ENCODE measurements at regions not wholly inside any gene's neighbourhood (a gene's known extent, or its start where the extent isn't known, plus 50 kb on each side); places are given as distances from the start of the nearest gene placed in this dataset.

DNA sequence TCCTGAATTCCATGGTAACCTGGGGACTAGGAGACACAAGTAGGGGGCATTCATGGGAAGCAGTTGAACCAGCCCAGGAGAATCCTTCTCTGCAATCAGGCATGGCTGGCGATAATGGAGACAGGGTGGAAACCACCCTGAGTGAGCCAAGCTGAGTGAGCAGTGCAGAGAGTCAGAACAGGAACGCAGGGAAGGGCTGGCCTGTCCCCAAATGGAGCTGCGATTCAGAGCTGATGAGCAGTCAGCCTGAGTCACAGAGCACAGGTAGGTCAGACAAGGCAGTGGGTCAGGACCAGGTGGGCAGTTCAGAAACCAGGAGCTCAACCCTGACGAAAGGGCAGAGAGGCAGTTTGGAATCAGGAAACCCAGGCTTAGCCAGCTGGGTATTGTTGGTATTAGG, 129.0 kb downstream of the BTC start:
- Histone ChIP-seq H3K4me1 (ENCODE audit: insufficient read depth, low read length, poor library complexity, severe bottlenecking) (no peaks in the 10 kb centered on the region), H3K9ac (ENCODE audit: low read depth, low read length, poor library complexity, severe bottlenecking) (no peak overlapping the region), H3K27me3 (ENCODE audit: insufficient read depth, low read length, poor library complexity, severe bottlenecking) (no peaks in the 10 kb centered on the region)

DNA sequence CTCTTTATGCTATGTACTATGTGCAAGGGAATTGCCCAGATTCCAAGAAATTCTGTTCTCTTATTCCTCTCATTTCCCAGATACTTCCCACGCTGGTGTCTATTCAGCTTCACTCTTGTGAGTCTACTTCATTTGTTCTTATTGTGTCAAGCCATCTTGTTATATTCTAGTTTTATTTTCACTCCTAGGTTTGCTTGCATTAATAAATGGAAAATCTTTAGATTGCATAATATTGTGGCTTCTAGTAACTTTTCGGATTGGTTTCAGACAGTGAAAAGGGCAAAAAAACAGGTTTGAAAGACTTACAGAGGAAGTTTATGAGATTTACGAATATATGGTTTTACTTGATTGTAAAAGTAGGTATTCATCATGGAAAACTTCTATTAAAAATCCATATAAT, 128.4 kb downstream of the BTC start:
- TF ChIP-seq, protein P1, sequence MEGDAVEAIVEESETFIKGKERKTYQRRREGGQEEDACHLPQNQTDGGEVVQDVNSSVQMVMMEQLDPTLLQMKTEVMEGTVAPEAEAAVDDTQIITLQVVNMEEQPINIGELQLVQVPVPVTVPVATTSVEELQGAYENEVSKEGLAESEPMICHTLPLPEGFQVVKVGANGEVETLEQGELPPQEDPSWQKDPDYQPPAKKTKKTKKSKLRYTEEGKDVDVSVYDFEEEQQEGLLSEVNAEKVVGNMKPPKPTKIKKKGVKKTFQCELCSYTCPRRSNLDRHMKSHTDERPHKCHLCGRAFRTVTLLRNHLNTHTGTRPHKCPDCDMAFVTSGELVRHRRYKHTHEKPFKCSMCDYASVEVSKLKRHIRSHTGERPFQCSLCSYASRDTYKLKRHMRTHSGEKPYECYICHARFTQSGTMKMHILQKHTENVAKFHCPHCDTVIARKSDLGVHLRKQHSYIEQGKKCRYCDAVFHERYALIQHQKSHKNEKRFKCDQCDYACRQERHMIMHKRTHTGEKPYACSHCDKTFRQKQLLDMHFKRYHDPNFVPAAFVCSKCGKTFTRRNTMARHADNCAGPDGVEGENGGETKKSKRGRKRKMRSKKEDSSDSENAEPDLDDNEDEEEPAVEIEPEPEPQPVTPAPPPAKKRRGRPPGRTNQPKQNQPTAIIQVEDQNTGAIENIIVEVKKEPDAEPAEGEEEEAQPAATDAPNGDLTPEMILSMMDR (conservative IDR thresholded peaks at IDR 0.05; ENCODE audit: low read length), result no peak
- no peak for TF ChIP-seq EZH2phosphoT487 (IDR thresholded peaks at IDR 0.05; ENCODE audit: borderline replicate concordance)
- Histone ChIP-seq H3K27me3 (ENCODE audit: insufficient read depth, low read length, poor library complexity, severe bottlenecking) (no peaks in the 10 kb centered on the region), H3K4me2 (ENCODE audit: low read depth, low read length, poor library complexity, severe bottlenecking) (no peak overlapping the region), H3K4me1 (ENCODE audit: insufficient read depth, low read length, poor library complexity, severe bottlenecking) (no peaks in the 10 kb centered on the region), H3F3A (ENCODE audit: low read depth) (no peaks in the 10 kb centered on the region), H3K4me3 (ENCODE audit: low read length, poor library complexity, severe bottlenecking) (no peak overlapping the region), H3K9me2 (replicated peaks; ENCODE audit: low read depth, low read length) (no peaks in the 10 kb centered on the region), H2AFZ (ENCODE audit: low read length) (no peak overlapping the region), H3K9me3 (ENCODE audit: insufficient read depth, low read depth, low read length) (no peaks in the 10 kb centered on the region), H3K79me2 (ENCODE audit: insufficient read depth, low read length) (no peaks in the 10 kb centered on the region), H4K20me1 (ENCODE audit: insufficient read depth, low read length, poor library complexity, severe bottlenecking) (no peaks in the 10 kb centered on the region), H3K36me3 (ENCODE audit: insufficient read depth, low read length) (no peaks in the 10 kb centered on the region), H3K9ac (ENCODE audit: low read depth, low read length, poor library complexity, severe bottlenecking) (no peak overlapping the region)

More for the DNA sequence above, 129.0 kb downstream of the BTC start:
- Histone ChIP-seq H2AFZ (ENCODE audit: low read length) (no peak overlapping the region), H4K20me1 (ENCODE audit: insufficient read depth, low read length, poor library complexity, severe bottlenecking) (no peaks in the 10 kb centered on the region), H3K4me3 (ENCODE audit: low read length, poor library complexity, severe bottlenecking) (no peak overlapping the region), H3K9me3 (ENCODE audit: insufficient read depth, low read depth, low read length) (no peaks in the 10 kb centered on the region), H3F3A (ENCODE audit: low read depth) (no peaks in the 10 kb centered on the region), H3K36me3 (ENCODE audit: insufficient read depth, low read length) (no peaks in the 10 kb centered on the region), H3K79me2 (ENCODE audit: insufficient read depth, low read length) (no peaks in the 10 kb centered on the region), H3K4me2 (ENCODE audit: low read depth, low read length, poor library complexity, severe bottlenecking) (no peak overlapping the region), H3K9me2 (replicated peaks; ENCODE audit: low read depth, low read length) (no peaks in the 10 kb centered on the region)
- no peak for TF ChIP-seq EZH2phosphoT487 (IDR thresholded peaks at IDR 0.05; ENCODE audit: borderline replicate concordance)
- TF ChIP-seq, protein P1 (conservative IDR thresholded peaks at IDR 0.05; ENCODE audit: low read length), result no peak

DNA sequence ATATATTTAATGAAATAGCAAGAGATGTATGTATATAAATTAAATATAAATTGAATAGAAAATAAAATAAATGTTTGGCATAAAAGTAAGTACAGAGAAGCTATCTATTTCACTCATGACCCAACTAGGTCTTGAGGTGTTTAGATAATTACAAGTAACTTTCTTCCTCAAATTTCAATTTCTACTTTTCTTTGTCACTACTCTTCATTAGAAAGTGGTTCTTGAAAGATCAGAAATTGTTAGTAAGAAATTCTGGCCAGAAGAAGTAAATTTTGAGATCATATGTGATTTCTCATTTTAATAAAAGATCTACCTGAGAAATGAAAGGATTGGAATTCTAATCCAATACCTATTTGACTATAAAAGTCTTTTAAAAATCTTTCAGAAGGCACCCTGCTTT, 126.9 kb downstream of the BTC start:
- Histone ChIP-seq H3K4me2 (ENCODE audit: low read depth, low read length, poor library complexity, severe bottlenecking) (no peak overlapping the region), H3K9me2 (replicated peaks; ENCODE audit: low read depth, low read length) (no peaks in the 10 kb centered on the region), H4K20me1 (ENCODE audit: insufficient read depth, low read length, poor library complexity, severe bottlenecking) (no peaks in the 10 kb centered on the region), H3K4me1 (ENCODE audit: insufficient read depth, low read length, poor library complexity, severe bottlenecking) (no peaks in the 10 kb centered on the region), H3F3A (ENCODE audit: low read depth) (no peaks in the 10 kb centered on the region), H3K79me2 (ENCODE audit: insufficient read depth, low read length) (no peaks in the 10 kb centered on the region), H3K36me3 (ENCODE audit: insufficient read depth, low read length) (no peaks in the 10 kb centered on the region), H3K27me3 (ENCODE audit: insufficient read depth, low read length, poor library complexity, severe bottlenecking) (no peaks in the 10 kb centered on the region), H2AFZ (ENCODE audit: low read length) (no peak overlapping the region), H3K9me3 (ENCODE audit: insufficient read depth, low read depth, low read length) (no peaks in the 10 kb centered on the region), H3K9ac (ENCODE audit: low read depth, low read length, poor library complexity, severe bottlenecking) (no peak overlapping the region), H3K4me3 (ENCODE audit: low read length, poor library complexity, severe bottlenecking) (no peak overlapping the region)
- TF ChIP-seq EZH2phosphoT487 (IDR thresholded peaks at IDR 0.05; ENCODE audit: borderline replicate concordance), result no peak
- TF ChIP-seq, protein P1 (conservative IDR thresholded peaks at IDR 0.05; ENCODE audit: low read length), result no peak

Data from Loucy (cell line).